Stimulated activated CD8-positive, alpha-beta memory T cell treated with anti-CD3 and anti-CD28 coated beads, Interleukin-4, amount 100 ng/mL, for 4 hours (primary cell): ENCODE measurements at regions not wholly inside any gene's neighbourhood (a gene's known extent, or its start where the extent isn't known, plus 50 kb on each side); places are given as distances from the start of the nearest gene placed in this dataset.
A peak's percentile ranks its signal among the peaks of the same experiment; 100 is the strongest.

Source experiments
- DNase-seq, 2 donors: peaks; one replicate each; pipeline ENCODE4 v3.0.0-alpha.2; 2020; ENCODE audit warnings: low read depth in 2 of 2, low spot score in 1 of 2

DNA sequence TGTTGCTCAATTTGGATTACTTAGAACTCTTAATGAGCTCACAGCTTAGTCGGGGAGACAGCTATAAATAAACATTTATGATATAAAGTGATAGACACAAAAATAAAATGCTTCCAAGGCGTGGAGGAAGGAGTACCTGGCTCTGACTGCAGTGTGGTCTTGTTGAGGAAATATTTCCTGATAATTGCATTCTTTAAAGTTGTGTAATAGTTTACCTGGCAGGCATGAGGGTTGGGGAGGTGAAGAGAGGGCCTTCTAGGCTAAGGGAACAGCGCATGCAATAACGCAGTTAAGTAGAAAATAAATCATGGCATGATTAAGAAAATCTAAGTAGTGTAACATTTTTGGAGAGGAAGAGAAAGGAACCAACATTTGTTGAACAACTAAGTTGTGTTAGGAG is 260.5 kb upstream of the ATP2B1 start:
- no peak for DNase-seq

DNA sequence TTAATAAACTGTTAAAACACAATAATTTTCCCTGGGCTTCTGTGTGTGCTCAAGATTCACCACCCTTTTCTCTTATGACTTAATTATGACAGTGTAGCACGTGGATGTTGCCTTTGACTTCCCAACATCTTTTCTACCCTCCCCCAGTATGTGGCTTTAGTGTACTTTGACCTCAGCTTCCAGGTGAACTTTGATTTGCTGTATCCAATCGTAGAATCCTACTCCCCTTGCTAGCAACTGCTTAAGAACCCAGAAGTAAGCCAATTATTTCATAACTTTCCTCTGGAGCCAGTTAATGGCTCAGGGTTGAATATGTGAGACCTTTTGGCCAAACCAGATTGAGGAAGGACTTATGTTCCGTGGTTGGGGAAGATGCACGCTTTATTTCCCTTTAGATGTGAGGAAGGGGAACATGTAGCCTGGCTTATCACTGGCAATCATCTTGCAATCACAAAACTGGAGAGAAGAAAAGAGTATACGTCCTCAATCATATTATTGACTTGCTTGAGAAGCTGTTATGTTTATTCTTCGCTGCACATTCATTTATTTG is 259.6 kb upstream of the ATP2B1 start:
- no peak for DNase-seq

DNA sequence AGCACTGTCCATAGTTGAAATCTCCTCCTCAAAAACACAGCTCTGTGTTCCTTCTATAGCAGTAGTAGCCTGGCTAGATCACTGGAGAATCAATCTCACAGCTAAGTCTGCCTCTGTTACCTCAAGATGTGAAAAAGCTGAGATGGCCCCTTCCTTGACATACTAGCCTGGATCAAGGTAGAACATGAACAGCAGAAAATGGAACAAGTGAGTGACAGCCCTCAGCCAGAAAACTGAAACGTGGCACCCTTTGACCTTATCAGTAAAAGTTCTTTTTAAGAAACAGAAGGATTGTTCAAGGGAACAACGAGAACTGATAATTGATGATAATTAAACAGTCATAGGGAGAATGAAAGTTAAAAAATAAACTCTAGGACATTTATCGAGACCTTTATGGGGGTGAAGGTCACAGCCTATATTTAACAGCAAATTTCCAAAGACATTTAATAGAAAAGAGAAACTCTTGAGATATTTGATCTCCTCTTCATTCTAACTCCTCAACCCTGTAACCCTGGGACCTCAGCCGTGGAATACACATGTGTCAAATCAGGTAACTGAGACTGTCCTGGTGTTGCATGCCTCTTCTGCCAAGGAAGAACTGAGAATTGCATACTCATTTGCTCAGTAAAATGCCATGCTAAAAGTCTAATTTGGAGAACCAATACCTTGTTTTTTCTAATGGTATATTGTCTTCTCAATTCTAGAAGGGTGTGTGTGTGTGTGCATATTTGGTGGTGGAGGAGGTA is 258.0 kb upstream of the ATP2B1 start:
- no peak for DNase-seq

DNA sequence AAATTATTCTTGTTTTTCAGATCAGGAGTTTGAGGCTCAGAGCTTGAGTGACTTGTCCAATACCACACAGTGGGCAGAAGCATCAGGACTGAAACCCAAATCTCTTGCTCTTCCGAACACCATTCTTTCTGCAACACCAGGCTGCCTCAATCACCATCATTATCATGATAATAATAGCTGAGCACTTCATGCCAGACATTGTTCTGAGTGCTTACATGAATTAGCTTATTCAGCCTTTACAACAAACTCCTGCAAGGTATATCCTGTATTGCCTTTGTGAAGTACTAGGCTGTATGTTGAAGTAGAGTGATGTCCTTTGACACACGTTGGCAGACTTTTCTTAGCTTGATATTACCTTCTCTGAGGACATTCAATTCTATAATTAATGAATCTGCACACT is 257.4 kb upstream of the ATP2B1 start:
- no peak for DNase-seq

DNA sequence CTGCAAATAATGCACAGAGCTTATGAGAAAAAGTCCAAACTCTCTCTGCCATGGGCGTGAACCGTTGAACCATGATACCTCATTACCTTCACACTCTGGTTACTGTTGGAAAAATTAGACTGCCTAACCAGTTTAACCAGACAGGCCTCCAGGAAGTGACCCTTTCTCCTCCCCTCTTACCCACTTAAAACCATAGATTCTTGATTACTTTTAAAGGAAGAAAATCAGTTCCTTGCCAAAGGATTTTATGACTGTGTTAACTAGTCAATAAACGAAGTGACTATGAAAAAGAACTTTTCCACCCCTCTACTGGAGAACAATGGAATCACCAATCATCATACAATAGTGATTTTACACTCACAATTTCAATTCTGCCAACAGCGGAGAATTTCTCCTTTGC is 254.0 kb upstream of the ATP2B1 start:
- no peak for DNase-seq

DNA sequence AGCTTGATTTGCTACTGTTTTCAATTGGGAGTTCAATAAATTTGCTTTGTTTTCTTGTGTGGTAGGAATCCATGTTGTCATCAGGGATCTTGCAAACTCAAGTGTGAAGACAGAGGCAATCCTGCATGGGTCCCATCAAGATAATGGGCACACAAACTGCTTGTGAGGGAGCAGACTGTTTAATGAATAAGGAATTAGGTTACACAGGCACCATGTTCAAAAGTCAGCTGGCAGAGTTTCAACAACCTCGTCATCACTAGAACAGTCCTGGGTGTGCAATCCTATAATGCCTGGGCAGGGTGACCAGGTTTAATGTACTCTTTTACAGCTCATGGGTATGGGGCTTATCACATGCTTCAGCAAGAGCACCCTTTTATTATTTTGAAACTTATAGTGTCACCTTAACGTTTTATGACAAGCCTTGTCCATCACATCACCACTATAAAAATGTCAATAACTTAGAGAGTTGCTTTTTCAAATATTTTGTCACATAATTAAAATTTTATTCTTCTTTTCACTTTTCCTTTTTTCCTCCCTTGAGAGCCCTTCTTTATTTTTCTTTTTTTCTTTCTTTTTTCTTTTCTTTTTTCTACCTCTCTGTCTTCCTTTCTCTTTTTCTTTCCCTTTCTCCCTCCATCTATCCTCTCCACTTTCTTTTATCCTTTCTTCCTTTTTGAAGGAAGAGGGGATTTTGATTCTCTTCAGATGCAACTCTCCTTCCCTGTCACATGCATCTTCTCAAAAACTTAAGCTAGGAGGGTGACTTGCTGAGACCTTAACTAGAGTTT is 252.2 kb upstream of the ATP2B1 start:
- DNase-seq: no peak

DNA sequence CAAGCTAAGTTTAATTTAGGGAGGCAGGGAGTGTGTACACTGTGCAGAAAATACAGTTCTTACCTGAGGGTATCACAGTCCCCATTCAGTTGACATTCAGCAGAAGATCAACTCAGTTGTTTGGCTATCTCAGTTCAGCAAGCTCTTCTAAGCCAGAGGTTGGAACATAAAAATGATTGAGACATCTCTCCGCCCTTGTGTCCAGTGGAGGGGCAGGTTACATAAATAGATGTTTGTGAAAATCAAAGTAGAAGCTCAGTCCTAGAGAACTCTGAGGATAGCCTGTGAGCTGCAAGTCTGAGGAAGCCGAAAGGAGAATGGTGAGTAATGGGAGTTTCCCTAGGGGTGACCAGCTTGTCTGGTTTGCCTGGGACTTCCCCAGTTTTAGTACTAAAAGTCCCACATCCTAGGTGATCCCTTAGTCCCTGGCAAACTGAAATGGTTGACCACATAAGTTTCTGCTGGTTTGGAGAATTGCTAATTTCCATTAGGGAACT is 251.4 kb upstream of the ATP2B1 start:
- DNase-seq: no peak

DNA sequence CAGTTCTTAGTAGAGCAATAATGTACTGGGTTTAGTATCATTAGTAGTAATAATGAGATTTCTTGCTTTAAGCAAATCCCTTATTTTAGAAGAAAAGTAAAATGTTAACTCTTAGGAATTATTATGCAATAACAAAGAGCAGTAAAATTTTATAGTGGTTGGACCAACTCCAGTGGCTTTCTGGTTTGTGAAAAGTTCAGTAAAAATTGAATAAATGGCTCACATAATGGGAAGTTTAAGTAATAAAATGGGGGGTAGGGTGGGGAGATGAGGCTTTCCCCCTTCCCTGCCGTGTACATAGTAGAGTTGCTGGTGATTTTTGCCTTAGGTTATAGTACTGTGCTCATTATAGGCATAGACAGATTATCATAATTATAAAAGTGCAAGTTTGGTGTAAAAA is 250.5 kb upstream of the ATP2B1 start:
- no peak for DNase-seq

DNA sequence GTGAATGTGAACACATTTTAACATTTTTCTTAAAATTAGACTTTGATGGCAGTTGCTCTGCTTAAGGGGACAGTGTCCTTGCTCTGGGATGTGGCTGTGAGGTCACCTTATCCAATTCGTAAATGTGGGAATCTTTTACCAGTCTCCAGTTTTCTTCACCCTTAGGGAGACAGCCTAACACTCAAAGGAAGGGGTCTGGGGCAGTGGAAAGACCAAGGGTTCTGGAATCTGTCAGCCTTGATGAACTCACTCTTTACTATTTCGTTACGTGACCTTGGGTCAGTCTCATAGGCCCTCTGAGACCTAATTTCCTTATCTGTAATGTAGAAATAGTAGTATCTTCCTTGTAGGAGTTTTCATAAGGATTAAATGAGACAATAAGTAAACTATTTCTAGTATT is 245.6 kb upstream of the ATP2B1 start:
- DNase-seq: no peak

DNA sequence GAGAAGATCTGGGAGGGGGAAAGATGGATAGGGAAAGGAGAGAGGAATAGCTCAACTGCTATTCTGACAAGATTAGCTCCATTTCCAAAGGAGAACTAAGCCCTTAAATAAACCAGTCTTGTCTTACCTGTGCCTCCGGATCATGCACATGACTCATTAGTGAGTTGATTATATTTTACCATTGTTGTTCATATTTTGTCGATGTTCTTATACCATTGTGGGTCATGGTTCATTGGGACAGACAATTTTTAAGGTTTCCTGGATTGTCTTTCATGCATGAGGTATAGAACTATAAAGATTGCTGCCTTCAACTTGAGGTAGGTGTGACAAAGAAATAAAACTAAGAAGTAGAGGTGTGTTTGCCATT is 243.0 kb upstream of the ATP2B1 start:
- no peak for DNase-seq

DNA sequence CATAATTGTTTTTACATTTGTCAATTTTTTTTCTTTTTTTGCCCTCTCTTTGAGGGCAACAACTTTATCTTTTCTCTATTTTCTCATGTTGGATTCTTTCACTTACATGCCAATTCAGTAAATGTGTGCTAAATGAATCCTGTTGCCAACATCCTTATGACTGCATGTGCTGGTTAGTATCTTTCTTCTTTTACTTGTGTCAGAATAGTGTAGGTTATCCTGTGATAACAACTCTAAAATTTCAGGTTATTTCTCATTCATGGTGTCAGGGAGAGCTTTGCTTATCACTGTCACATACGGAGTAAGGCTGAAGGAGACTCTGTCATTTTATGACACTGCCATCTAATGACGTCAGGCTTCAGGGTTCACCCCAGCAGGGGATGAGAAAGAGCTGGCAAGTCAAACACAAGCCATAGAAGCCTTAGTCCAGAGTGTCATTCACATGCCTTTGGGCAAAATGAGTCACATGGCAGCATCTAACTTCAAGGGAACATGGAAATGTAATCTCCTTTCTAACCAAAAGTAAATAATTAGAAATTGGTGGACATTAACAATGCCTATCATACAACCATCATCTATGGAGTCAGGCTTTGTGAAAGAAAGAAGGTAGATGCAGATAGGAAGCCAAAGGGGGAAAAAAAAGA is 242.5 kb upstream of the ATP2B1 start:
- no peak for DNase-seq

DNA sequence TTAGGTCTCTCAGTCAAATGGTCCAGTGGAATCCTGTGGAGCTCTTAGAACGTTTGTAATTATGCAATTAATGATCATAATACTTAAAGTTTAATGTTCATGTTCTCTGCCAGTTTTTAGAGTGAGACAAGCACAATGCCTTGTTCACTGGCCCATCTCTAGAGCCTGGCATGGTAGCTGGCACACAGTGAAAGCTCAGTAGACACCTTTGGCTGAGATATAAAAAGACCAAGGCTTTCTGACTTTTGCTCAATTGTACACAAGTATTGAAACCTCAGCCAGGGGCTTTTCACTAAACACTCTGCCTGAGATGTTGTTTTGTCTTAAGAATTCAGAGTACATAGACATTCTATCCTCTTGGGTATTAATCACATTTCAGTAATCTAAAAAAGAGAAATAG is 241.8 kb upstream of the ATP2B1 start:
- no peak for DNase-seq

DNA sequence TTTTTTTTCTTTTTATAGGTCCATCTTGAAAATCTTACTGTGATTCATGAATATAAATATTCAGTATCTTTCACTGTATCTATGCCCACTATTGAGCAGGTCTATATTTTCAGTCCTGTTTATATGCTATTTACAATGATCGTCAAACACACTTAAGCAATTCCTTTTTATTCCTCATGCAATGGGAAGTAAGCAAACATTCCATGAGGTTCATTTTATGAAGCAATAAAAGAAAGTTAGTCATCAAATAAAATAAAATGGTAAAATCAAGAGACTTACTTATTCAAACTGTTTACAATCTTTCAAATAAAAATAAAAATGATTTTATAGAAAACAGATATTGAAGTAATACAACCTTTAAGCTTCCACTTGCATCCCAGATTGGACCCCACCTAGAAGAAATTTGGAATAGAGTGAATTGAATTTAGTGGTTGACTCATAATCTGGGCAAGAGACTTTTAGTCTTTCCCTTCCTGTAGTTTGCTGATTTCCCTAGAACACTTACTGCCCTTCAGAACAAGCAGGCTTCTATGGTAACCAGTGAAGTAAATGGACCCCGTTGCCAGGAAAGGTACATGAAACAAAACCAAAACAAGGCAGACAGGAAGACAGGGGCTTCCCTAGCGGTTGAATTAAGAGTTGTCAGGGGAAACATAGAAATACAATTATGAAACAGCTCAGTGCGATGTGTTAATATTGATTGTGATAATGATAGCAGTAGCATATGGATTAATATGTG is 241.0 kb upstream of the ATP2B1 start:
- DNase-seq: peak; percentile 5 to 15

DNA sequence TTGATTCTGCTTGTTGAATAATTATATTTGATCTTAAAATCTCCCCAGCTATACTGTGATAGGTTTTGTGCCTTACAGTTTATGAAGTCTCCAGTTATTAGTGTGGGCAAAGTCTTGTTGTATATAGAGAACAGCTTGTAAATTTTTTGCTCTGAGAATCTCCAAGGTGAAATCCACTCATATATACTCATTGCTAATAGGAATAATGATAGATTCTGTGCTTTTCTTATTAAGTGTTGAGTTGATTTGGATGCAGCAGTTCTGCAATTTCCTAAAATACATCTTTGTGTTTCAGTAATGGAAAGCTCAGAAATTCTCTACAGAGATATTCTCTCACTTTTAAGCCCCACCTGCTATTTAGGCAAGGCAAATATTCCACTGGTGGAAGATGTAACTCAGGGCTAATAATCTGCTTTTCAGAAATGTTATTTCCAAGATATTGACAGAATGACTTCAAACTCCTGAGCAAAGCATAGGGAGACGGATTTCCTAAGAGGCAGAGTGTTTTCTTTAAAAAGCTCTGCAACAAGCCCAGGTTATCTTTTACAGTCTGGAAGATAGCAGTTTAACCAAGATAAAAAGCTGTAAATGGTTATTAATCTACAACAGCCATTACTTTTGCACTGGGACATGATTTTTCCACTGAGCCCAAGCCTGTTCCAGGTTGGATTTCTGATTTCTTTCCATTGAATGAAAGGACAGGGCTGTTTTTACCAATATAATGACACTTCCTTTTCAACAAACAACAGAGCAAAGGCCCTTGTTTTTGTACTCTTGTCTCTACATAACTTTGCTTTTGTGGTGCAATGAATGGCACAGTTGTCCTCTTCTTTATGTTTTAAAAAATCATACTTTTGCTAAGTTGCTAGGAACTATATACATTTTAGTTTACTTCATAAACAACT is 239.9 kb upstream of the ATP2B1 start:
- no peak for DNase-seq

DNA sequence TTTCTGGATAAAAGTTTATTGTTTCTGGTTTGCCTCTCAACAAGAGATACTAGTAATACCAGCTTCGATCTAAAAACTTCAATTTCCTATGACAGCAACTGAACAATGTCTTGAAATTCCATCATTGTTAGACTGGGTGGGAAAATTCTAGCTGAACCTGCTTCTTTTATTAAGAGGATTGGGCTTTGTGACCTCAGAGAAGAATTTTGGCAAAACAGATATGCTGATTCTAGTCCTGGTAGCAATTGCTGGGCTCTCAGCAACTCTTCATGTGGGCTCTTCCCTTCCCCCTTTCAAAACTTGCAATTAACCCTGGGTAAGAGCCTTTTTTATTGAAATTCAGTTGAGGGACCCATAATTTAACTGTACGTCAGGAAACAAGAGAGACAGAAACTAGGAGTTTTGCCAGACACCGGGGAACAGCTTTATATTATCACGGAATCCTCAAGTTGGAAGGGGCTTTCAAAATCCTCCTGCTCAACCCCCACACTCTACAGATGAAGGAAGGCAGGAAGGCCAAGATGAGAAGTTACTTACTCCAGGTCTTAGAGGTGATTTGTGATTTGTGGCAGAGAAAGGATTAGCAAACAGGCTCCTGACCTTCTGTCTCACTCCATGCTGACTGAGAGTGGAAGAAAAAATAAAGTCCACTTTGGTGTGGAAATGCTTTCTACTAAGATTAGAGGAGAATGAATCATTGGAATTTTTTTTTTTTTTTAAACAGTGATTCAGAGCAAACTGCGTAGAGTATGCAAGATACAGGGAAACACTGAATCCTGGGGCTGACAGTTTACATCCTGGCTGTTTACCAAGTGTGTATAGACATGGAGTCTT is 239.0 kb upstream of the ATP2B1 start:
- DNase-seq: no peak

DNA sequence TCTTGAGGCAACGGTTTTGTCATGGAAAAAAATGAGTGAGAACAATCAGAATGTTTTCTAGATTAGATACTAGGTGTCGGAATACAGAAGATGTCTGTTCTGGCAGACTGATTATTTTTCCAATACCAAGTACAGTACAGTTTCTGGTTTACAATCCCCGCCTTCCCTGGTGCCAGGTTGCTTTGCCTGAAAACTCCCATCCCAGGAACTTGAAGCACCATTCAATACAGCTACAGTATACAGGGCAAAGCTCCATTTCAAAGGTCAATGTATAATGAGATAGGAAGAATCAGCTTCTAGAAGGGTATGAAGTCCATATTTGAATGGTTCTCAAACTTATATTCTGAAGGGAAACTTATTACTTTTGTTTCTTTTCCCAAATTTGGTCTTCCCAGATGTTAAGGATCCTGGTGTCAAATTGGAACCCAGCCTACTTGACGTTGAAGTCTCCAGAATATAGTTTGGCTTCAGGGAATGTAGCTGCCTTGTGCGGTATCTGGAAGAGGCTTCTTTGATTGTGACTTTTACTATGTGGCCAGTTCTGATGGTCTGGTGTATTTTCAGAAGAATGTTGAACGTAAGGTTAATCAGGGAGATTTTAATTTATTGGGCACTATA is 238.0 kb upstream of the ATP2B1 start:
- DNase-seq: no peak

DNA sequence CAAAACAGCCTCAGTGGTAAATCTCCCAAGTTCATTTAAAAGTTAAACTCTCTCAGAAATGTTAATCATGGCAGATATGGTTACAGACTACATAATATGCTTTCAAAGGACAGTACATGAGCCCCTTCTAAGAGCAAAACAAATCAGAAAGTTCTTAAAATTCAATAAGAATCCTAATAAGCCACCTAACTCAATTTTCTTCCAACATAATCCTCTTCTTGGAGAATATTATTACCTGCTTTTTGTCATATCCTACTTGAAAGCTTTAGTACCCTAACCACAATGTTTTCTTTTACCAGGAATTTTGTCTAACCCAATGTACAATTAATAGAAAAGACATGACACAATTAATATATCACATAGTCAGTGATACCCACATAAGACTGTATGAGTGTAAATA is 236.5 kb upstream of the ATP2B1 start:
- DNase-seq: no peak

DNA sequence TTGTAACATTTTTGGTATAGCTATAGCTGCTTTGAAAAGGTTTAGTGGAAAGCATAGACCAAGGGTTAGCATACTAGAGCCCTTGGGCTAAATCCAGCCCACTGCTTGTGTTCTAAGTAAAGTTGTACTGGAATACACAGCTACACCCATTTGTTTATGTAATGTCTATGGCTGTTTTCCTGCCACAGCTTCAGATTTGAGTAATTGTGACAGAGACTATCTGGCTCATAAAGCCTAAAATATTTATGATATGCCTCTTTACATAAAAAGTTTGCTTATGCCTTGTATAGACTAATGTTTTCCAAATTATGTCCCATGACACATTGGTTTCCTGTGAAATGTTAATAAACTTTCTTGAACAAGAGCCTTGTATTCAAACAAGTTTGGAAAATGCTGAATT is 234.8 kb upstream of the ATP2B1 start:
- DNase-seq: no peak

DNA sequence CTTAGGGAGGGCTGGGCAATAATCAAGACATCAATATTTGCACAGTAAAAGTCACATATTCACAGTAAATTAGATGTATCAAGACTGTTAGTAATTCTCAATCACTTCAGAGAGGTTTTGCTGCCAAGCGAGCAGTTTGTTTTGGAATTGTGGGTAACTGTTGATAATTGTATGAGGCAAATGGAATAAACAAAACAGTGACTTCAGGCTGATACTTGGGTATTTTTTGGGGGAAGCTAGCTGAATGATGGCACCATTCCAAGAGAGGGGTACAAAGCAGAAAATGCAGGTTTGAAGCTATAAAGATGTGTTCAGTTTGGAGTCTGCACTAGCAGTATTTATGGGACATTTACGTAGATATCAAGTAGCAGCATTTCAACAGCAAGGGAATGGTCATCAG is 232.8 kb upstream of the ATP2B1 start:
- DNase-seq: no peak
